B cell (primary cell): ENCODE measurements at regions not wholly inside any gene's neighbourhood (a gene's known extent, or its start where the extent isn't known, plus 50 kb on each side); places are given as distances from the start of the nearest gene placed in this dataset.

Experiments used
- ATAC-seq: fragments of 200-7000 bp; cut with Tn5 transposase; one replicate; pipeline ENCODE4 v1.10.0; 2021; ENCODE audit warnings: low read depth, mild to moderate bottlenecking, moderate number of reproducible peaks, moderate library complexity
- CTCF ChIA-PET: fragments of 350-600 bp; sonication (Branson Sonifier 250); formaldehyde crosslinking; loops from one replicate; lab custom pipeline; 2021; ENCODE audit warnings: antibody characterized with exemption, inconsistent platforms; lab: Charles Lee
- POLR2A ChIA-PET: fragments of 350-600 bp; sonication (Branson Sonifier 250); formaldehyde crosslinking; loops from one replicate; lab custom pipeline; 2021; ENCODE audit warnings: antibody characterized with exemption; lab: Charles Lee
- DNase-seq: peaks from one replicate; pipeline ENCODE4 v3.0.0; 2013
- H2AFZ ChIP-seq: 2 replicates; pipeline ENCODE4 v1.6.1; 2012; ENCODE audit warnings: mild to moderate bottlenecking, low read depth, low read length; ENCODE audit not compliant: insufficient read depth, poor library complexity, severe bottlenecking
- H3K27ac ChIP-seq, 2 donors: 1 replicate in 1 of 2; 2 replicates in 1 of 2; pipeline ENCODE4 v1.5.1; 2012 to 2013; ENCODE audit warnings: low read length in 2 of 2, mild to moderate bottlenecking in 2 of 2, moderate library complexity in 1 of 2
- H3K27me3 ChIP-seq, 4 experiments: fragments of 200-600 bp in 1 of 4; sonication (generic) in 1 of 4; replicated peaks in 1 of 4; 1 replicate in 2 of 4; 2 replicates in 2 of 4; pipeline versions ENCODE4 v1.6.1 to v1.7.0; 2013 to 2016; ENCODE audit warnings: low read length in 3 of 4, mild to moderate bottlenecking in 2 of 4, mixed read lengths in 1 of 4, moderate library complexity in 1 of 4; ENCODE audit not compliant: insufficient read depth in 4 of 4, control insufficient read depth in 3 of 4; ENCODE audit errors: control extremely low read depth in 1 of 4
- H3K36me3 ChIP-seq, 2 experiments: replicated peaks in 1 of 2; 1 replicate in 1 of 2; 2 replicates in 1 of 2; pipeline versions ENCODE4 v1.6.1 to v1.7.1; 2013; ENCODE audit warnings: low read length in 1 of 2; ENCODE audit not compliant: insufficient read depth in 2 of 2, control insufficient read depth in 1 of 2; ENCODE audit errors: control extremely low read depth in 1 of 2, extremely low read depth in 1 of 2
- H3K4me1 ChIP-seq, 2 donors: fragments of 200-600 bp in 1 of 2; sonication (generic) in 1 of 2; 1 replicate in 1 of 2; 2 replicates in 1 of 2; pipeline versions ENCODE4 v1.5.1 to v1.6.1; 2013 to 2017; ENCODE audit warnings: low read length in 2 of 2; ENCODE audit not compliant: control insufficient read depth in 2 of 2, insufficient read depth in 2 of 2
- H3K4me2 ChIP-seq: replicated peaks from 2 replicates; pipeline ENCODE3; 2012; ENCODE audit warnings: mild to moderate bottlenecking, low read depth, low read length; ENCODE audit not compliant: poor library complexity, severe bottlenecking
- H3K4me3 ChIP-seq, 5 experiments: fragments of 200-600 bp in 1 of 5; sonication (generic) in 1 of 5; 1 replicate in 3 of 5; 2 replicates in 2 of 5; pipeline versions ENCODE4 v1.5.1 to v1.7.0; 2011 to 2016; ENCODE audit warnings: low read length in 4 of 5, mild to moderate bottlenecking in 4 of 5, low read depth in 2 of 5, control low read depth in 1 of 5, moderate library complexity in 1 of 5; ENCODE audit not compliant: insufficient read depth in 1 of 5; ENCODE audit errors: control extremely low read depth in 1 of 5, extremely low read depth in 1 of 5
- H3K79me2 ChIP-seq: fragments of 200-600 bp; sonication (generic); one replicate; pipeline ENCODE4 v1.6.0; 2016; ENCODE audit warnings: low read length; ENCODE audit not compliant: control insufficient read depth, insufficient read depth
- H3K9ac ChIP-seq: fragments of 200-600 bp; sonication (generic); 2 replicates; pipeline ENCODE4 v1.6.1; 2017; ENCODE audit warnings: mild to moderate bottlenecking, low read length, moderate library complexity
- H3K9me3 ChIP-seq, 3 donors: one replicate each; pipeline versions ENCODE4 v1.6.1 to v1.7.1; 2013; ENCODE audit warnings: low read length in 2 of 3; ENCODE audit not compliant: control insufficient read depth in 2 of 3, insufficient read depth in 1 of 3; ENCODE audit errors: control extremely low read depth in 1 of 3
- H4K20me1 ChIP-seq: 2 replicates; pipeline ENCODE4 v1.6.0; 2012; ENCODE audit warnings: mild to moderate bottlenecking, low read length; ENCODE audit not compliant: insufficient read depth, control insufficient read depth, poor library complexity, severe bottlenecking
- H3K27ac Mint-ChIP-seq: one replicate; pipeline ENCODE4 v1.8.0; 2021; ENCODE audit warnings: mixed read lengths
- H3K27me3 Mint-ChIP-seq: one replicate; pipeline ENCODE4 v1.8.0; 2021; ENCODE audit warnings: mixed read lengths
- H3K4me1 Mint-ChIP-seq: one replicate; pipeline ENCODE4 v1.8.0; 2021; ENCODE audit warnings: mixed read lengths
- H3K4me3 Mint-ChIP-seq: one replicate; pipeline ENCODE4 v1.8.0; 2021; ENCODE audit warnings: mixed read lengths
- H3K9me3 Mint-ChIP-seq: one replicate; pipeline ENCODE4 v1.8.0; 2022; ENCODE audit warnings: mixed read lengths; ENCODE audit not compliant: insufficient read depth
- EZH2 ChIP-seq: IDR thresholded peaks from 2 replicates; pipeline ENCODE4 v1.6.1; 2012; ENCODE audit warnings: borderline replicate concordance, low read depth, mild to moderate bottlenecking, moderate library complexity, low read length; ENCODE audit not compliant: insufficient read depth, poor library complexity, severe bottlenecking
- WGBS: methylation state at CpG from one replicate; pipeline ENCODE4 v1.1.5; 2013; ENCODE audit warnings: missing lambda C conversion rate; ENCODE audit not compliant: insufficient coverage; 5-methylcytosine and 5-hydroxymethylcytosine counted together
- intact Hi-C: fragments of 100-400 bp; cut with micrococcal nuclease; formaldehyde crosslinking; loops from one replicate; pipeline ENCODE4 v1.10.0; 2022
- TF ChIP-seq, protein P1 (sequence below): fragments of 200-600 bp; IDR thresholded peaks from one replicate; pipeline ENCODE4 v1.8.0; 2022; ENCODE audit warnings: antibody characterized with exemption, mild to moderate bottlenecking

DNA sequence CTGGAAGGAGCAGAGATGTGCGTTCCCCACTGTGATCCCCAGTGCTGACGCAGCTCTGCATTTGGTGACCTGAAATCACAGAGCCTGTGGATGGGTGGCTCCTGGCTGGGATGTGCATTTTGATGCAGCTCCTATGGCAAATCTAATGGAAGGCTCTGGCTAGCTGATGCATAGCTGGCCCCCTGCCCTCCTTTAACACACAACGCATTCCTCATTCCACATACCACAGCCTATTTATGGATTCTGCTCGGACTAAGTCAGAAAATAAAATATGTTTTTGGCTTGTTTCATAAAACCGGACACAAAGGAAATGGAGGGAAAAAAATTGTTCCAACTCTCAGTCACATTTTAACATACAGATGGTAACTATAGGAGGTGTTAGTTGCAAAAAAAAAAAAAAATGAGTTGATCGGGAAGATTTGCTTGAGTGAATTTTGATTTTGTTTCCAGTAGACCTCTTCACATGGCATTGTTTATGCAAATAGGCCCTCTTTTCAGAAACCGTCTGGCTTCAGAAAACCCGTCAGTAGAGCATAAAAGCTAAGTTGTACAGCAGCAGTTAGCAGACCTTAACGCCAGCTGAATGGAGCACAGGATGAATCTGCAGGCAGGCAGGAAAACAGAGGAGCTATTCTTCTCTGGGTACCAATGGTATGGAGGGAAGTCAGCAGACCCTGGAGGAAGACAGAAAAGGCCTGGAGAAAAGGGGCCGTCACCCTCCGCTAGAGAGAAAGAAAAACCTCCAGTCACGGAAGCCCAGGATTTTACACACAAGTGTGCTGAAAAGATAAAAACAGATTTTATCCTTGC lies 215.4 kb downstream of the HDGFL1 start:
- Histone ChIP-seq H3K4me3 (no peak overlapping the region), H3K4me2 (no peak overlapping the region), H3K9ac (no peak overlapping the region), H3K27me3 (no peaks in the 10 kb centered on the region), H3K4me1 (no peaks in the 10 kb centered on the region), H3K9me3 (no peaks in the 10 kb centered on the region), H2AFZ (no peak overlapping the region), H4K20me1 (no peaks in the 10 kb centered on the region), H3K79me2 (no peaks in the 10 kb centered on the region), H3K36me3 (no peaks in the 10 kb centered on the region), H3K27ac (no peak overlapping the region)
- TF ChIP-seq, protein P1, sequence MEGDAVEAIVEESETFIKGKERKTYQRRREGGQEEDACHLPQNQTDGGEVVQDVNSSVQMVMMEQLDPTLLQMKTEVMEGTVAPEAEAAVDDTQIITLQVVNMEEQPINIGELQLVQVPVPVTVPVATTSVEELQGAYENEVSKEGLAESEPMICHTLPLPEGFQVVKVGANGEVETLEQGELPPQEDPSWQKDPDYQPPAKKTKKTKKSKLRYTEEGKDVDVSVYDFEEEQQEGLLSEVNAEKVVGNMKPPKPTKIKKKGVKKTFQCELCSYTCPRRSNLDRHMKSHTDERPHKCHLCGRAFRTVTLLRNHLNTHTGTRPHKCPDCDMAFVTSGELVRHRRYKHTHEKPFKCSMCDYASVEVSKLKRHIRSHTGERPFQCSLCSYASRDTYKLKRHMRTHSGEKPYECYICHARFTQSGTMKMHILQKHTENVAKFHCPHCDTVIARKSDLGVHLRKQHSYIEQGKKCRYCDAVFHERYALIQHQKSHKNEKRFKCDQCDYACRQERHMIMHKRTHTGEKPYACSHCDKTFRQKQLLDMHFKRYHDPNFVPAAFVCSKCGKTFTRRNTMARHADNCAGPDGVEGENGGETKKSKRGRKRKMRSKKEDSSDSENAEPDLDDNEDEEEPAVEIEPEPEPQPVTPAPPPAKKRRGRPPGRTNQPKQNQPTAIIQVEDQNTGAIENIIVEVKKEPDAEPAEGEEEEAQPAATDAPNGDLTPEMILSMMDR: no peak
- TF ChIP-seq EZH2: no peak
- Mint-ChIP-seq H3K27ac (no peak overlapping the region), H3K4me1 (no peaks in the 10 kb centered on the region), H3K4me3 (no peak overlapping the region), H3K27me3 (no peaks in the 10 kb centered on the region), H3K9me3 (peaks cover 8% of the 10 kb centered on the region)
- ChIA-PET CTCF (no interaction called here), POLR2A (no interaction called here)
- DNase-seq (no peak), ATAC-seq (no peak)
- intact Hi-C loops: no loop called here
- 88% methylated on average over 6 of the region's 12 CpGs for WGBS

GRCh38 chr6:22788038-22788437 lies 218.7 kb downstream of the HDGFL1 start:
- Histone ChIP-seq H3K27ac (no peak overlapping the region), H3K9me3 (peaks cover 0 to 7% (median 0%) of the 10 kb centered on the region in 3 donors), H3K27me3 (no peaks in the 10 kb centered on the region), H3K9ac (no peak overlapping the region), H3K4me1 (no peaks in the 10 kb centered on the region), H4K20me1 (no peaks in the 10 kb centered on the region), H2AFZ (no peak overlapping the region), H3K4me2 (no peak overlapping the region), H3K36me3 (no peaks in the 10 kb centered on the region), H3K79me2 (no peaks in the 10 kb centered on the region), H3K4me3 (no peak overlapping the region)
- DNase-seq: no peak
- H3K27ac Mint-ChIP-seq: no peak overlapping the region
- no peaks in the 10 kb centered on the region for H3K4me1 Mint-ChIP-seq
- peaks cover 5% of the 10 kb centered on the region for H3K9me3 Mint-ChIP-seq
- TF ChIP-seq, protein P1: no peak
- no peak for TF ChIP-seq EZH2
- ChIA-PET CTCF (no interaction called here), POLR2A (no interaction called here)
- intact Hi-C loops: no loop called here
- 87% methylated on average over 4 of the region's 7 CpGs for WGBS
- no peak for ATAC-seq
- no peak overlapping the region for H3K4me3 Mint-ChIP-seq
- H3K27me3 Mint-ChIP-seq: no peaks in the 10 kb centered on the region
